GM23338 (cell line): ENCODE measurements at regions not wholly inside any gene's neighbourhood (a gene's known extent, or its start where the extent isn't known, plus 50 kb on each side); places are given as distances from the start of the nearest gene placed in this dataset.
A peak's percentile ranks its signal among the peaks of the same experiment; 100 is the strongest.

ENCODE experiments used
- ATAC-seq: fragments of 200-7000 bp; cut with Tn5 transposase; 3 replicates; pipeline ENCODE4 v1.9.1; 2020
- DNase-seq: peaks from one replicate; pipeline ENCODE4 v3.0.0-alpha.2; 2015; ENCODE audit warnings: low spot score
- H2AFZ ChIP-seq: fragments of 200-600 bp; sonication (generic); 2 replicates; pipeline ENCODE4 v1.8.0; 2016; ENCODE audit warnings: antibody characterized with exemption, mild to moderate bottlenecking, moderate library complexity
- H3F3A ChIP-seq: fragments of 200-600 bp; sonication (generic); replicated peaks from 2 replicates; pipeline ENCODE4 v1.8.0; 2017; ENCODE audit warnings: antibody characterized with exemption, mixed run types, low read depth
- H3K27ac ChIP-seq: fragments of 200-600 bp; sonication (generic); 2 replicates; pipeline ENCODE4 v1.6.1; 2016; ENCODE audit warnings: low read depth
- H3K27me3 ChIP-seq: fragments of 200-600 bp; sonication (generic); 2 replicates; pipeline ENCODE4 v1.8.0; 2016; ENCODE audit warnings: mild to moderate bottlenecking, mixed run types, moderate library complexity; ENCODE audit not compliant: insufficient read depth
- H3K36me3 ChIP-seq: fragments of 200-600 bp; sonication (generic); 2 replicates; pipeline ENCODE4 v1.8.0; 2016; ENCODE audit warnings: mild to moderate bottlenecking; ENCODE audit not compliant: insufficient read depth
- H3K4me1 ChIP-seq: fragments of 200-600 bp; sonication (generic); 2 replicates; pipeline ENCODE4 v1.8.0; 2016; ENCODE audit warnings: mild to moderate bottlenecking, moderate library complexity; ENCODE audit not compliant: insufficient read depth
- H3K4me2 ChIP-seq: fragments of 200-600 bp; sonication (generic); 2 replicates; pipeline ENCODE4 v1.7.1; 2017; ENCODE audit warnings: mixed run types
- H3K4me3 ChIP-seq: fragments of 200-600 bp; sonication (generic); 2 replicates; pipeline ENCODE4 v1.6.1; 2016; ENCODE audit warnings: mixed run types
- H3K79me2 ChIP-seq: fragments of 200-600 bp; sonication (generic); replicated peaks from 2 replicates; pipeline ENCODE4 v1.8.0; 2017; ENCODE audit warnings: mild to moderate bottlenecking; ENCODE audit not compliant: insufficient read depth
- H3K9me2 ChIP-seq: fragments of 200-600 bp; sonication (generic); 2 replicates; pipeline ENCODE4 v1.8.0; 2017; ENCODE audit not compliant: insufficient read depth
- H4K20me1 ChIP-seq: fragments of 200-600 bp; sonication (generic); replicated peaks from 2 replicates; pipeline ENCODE4 v1.8.0; 2017; ENCODE audit warnings: mild to moderate bottlenecking; ENCODE audit not compliant: insufficient read depth
- H3K27ac Mint-ChIP-seq: 2 replicates; pipeline ENCODE4 v1.8.0; 2020; ENCODE audit warnings: inconsistent platforms, mild to moderate bottlenecking, moderate library complexity, mixed read lengths
- H3K27me3 Mint-ChIP-seq: 3 replicates; pipeline ENCODE4 v1.8.0; 2022; ENCODE audit warnings: low read depth, mild to moderate bottlenecking, moderate library complexity, mixed read lengths, inconsistent platforms; ENCODE audit not compliant: insufficient read depth, poor library complexity
- H3K36me3 Mint-ChIP-seq: 3 replicates; pipeline ENCODE4 v1.8.0; 2021; ENCODE audit warnings: low read depth, mild to moderate bottlenecking, inconsistent platforms, moderate library complexity, mixed read lengths
- H3K4me1 Mint-ChIP-seq: 3 replicates; pipeline ENCODE4 v1.8.0; 2020; ENCODE audit warnings: mild to moderate bottlenecking, inconsistent platforms, mixed read lengths
- H3K4me3 Mint-ChIP-seq: 3 replicates; pipeline ENCODE4 v1.8.0; 2021; ENCODE audit warnings: moderate library complexity, mild to moderate bottlenecking, inconsistent platforms, mixed read lengths
- H3K9me3 Mint-ChIP-seq: 3 replicates; pipeline ENCODE4 v1.8.0; 2020; ENCODE audit warnings: moderate library complexity, mild to moderate bottlenecking, inconsistent platforms, mixed read lengths
- CREB1 ChIP-seq: fragments of 250-450 bp; sonication (Bioruptor Pico); IDR thresholded peaks from 2 replicates; pipeline ENCODE4 v1.5.0; 2020; ENCODE audit warnings: low read depth, mild to moderate bottlenecking, moderate library complexity
- EZH2 ChIP-seq: fragments of 200-600 bp; sonication (generic); IDR thresholded peaks from one replicate; pipeline ENCODE4 v1.8.0; 2017; ENCODE audit warnings: antibody characterized with exemption, mild to moderate bottlenecking, low read depth; ENCODE audit not compliant: unreplicated experiment
- JUNB ChIP-seq: IDR thresholded peaks from one replicate; pipeline ENCODE4 v1.6.1; 2016; ENCODE audit warnings: antibody characterized with exemption; ENCODE audit not compliant: unreplicated experiment
- TF ChIP-seq, protein P1 (sequence below): IDR thresholded peaks from one replicate; pipeline ENCODE4 v1.6.1; 2018; ENCODE audit warnings: antibody characterized with exemption; ENCODE audit not compliant: unreplicated experiment
- TF ChIP-seq, protein P2 (sequence below): IDR thresholded peaks from 2 replicates; pipeline ENCODE4 v1.6.1; 2016; ENCODE audit warnings: antibody characterized with exemption

DNA sequence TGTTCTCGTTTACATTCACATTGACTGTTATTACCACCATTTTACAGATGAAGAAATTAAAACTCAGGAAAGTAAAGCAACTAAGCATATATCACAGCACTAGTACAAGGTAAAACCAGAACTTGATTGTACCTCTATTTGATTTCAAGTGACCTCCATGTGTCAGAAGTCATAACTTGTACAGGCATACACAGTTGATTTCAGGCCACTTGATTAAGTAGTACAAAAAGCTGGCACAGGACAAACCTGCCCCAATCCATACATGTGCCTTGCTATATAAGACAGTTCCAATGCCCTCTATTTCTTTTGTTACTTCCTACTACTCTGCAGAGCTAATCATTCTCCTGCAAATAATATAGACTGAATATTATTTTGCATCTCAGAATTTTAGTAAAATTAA lies 58.8 kb upstream of the VGLL2 start (continued):
- TF ChIP-seq, protein P1, sequence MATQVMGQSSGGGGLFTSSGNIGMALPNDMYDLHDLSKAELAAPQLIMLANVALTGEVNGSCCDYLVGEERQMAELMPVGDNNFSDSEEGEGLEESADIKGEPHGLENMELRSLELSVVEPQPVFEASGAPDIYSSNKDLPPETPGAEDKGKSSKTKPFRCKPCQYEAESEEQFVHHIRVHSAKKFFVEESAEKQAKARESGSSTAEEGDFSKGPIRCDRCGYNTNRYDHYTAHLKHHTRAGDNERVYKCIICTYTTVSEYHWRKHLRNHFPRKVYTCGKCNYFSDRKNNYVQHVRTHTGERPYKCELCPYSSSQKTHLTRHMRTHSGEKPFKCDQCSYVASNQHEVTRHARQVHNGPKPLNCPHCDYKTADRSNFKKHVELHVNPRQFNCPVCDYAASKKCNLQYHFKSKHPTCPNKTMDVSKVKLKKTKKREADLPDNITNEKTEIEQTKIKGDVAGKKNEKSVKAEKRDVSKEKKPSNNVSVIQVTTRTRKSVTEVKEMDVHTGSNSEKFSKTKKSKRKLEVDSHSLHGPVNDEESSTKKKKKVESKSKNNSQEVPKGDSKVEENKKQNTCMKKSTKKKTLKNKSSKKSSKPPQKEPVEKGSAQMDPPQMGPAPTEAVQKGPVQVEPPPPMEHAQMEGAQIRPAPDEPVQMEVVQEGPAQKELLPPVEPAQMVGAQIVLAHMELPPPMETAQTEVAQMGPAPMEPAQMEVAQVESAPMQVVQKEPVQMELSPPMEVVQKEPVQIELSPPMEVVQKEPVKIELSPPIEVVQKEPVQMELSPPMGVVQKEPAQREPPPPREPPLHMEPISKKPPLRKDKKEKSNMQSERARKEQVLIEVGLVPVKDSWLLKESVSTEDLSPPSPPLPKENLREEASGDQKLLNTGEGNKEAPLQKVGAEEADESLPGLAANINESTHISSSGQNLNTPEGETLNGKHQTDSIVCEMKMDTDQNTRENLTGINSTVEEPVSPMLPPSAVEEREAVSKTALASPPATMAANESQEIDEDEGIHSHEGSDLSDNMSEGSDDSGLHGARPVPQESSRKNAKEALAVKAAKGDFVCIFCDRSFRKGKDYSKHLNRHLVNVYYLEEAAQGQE: no peak

DNA sequence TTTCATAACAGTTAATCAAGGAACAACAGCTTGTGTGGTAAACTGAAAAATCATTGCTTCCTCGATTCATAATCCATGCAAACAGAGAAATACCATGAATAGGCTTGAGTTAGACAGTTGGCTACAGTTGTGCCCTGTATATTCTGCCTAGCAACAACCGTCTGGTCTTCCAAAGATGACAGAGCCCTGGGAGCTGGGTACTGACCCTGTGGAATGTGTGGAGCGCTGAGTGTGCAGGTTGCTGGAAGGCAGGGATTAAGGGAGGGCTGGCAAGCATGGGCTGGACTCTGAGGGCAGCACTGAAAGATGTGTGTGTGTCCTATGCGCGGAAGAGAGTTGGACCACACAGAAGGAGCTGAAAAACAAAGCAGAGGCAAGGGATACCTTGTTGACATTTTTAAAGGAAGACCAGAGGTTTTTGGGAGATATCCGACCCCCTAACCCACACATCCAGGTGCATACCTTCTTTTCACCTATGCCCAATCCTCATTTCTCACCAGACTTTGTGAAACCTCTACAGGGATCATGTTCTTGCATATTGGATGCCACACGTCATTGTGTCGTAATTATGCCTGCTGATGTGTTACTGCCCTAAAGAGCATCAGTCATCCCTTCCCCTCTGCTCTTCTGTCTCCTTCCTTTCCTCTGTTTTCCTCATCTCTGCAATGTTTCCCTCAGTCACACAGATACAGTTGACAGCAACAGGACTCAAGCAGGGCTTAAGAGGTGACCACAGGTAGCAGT lies 58.2 kb upstream of the VGLL2 start:
- no peaks in the 10 kb centered on the region for H3F3A ChIP-seq
- no peak overlapping the region for H3K4me3 ChIP-seq
- ATAC-seq (peak; percentile 79), DNase-seq (peak; percentile 51)
- no peaks in the 10 kb centered on the region for H3K9me2 ChIP-seq
- H4K20me1 ChIP-seq: no peaks in the 10 kb centered on the region
- H3K79me2 ChIP-seq: no peaks in the 10 kb centered on the region
- no peaks in the 10 kb centered on the region for H3K36me3 ChIP-seq
- Mint-ChIP-seq H3K9me3 (no peaks in the 10 kb centered on the region), H3K36me3 (no peaks in the 10 kb centered on the region), H3K27me3 (peaks cover 4% of the 10 kb centered on the region), H3K27ac (0 out of 2 replicates have a peak overlapping the region, but pooled peaks have one; percentile 29), H3K4me3 (no peak overlapping the region), H3K4me1 (peaks cover 16% of the 10 kb centered on the region; the same call in 2 of the 3 replicates)
- TF ChIP-seq CREB1 (CRISPR knock-in tag): no peak
- TF ChIP-seq, protein P2, sequence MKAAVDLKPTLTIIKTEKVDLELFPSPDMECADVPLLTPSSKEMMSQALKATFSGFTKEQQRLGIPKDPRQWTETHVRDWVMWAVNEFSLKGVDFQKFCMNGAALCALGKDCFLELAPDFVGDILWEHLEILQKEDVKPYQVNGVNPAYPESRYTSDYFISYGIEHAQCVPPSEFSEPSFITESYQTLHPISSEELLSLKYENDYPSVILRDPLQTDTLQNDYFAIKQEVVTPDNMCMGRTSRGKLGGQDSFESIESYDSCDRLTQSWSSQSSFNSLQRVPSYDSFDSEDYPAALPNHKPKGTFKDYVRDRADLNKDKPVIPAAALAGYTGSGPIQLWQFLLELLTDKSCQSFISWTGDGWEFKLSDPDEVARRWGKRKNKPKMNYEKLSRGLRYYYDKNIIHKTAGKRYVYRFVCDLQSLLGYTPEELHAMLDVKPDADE: no peak
- no peak for TF ChIP-seq JUNB
- H3K27me3 ChIP-seq: no peaks in the 10 kb centered on the region
- H3K4me2 ChIP-seq: no peak overlapping the region
- H3K27ac ChIP-seq: no peak overlapping the region
- H3K4me1 ChIP-seq: 0 out of 2 replicates have a peak, but pooled peaks cover 3% of the 10 kb centered on the region
- no peak overlapping the region; the same call in 1 of the 2 replicates for H2AFZ ChIP-seq

DNA sequence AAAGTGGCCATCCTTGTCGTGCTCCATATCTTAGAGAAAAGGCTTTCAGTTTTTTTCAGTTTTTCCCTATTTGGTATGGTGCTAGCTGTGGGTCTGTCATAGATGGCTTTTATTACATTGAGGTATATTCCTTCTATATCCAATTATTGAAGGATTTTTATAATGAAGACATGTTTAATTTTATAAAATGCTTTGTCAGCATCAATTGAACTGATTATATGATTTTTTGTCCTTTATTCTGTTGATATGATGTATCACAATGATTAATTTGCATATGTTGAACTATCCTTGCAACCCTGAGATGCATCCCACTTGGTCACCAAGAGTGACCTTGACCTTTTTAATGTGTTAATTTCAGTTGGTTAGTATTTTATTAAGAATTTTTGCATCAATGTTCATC lies 55.1 kb upstream of the VGLL2 start:
- no peaks in the 10 kb centered on the region for H3K9me3 Mint-ChIP-seq
- Histone ChIP-seq H3K36me3 (no peaks in the 10 kb centered on the region), H2AFZ (no peak overlapping the region), H3K9me2 (no peaks in the 10 kb centered on the region), H3K27me3 (no peaks in the 10 kb centered on the region), H3F3A (no peaks in the 10 kb centered on the region), H3K79me2 (no peaks in the 10 kb centered on the region), H4K20me1 (no peaks in the 10 kb centered on the region), H3K27ac (no peak overlapping the region), H3K4me2 (no peak overlapping the region), H3K4me3 (no peak overlapping the region), H3K4me1 (0 out of 2 replicates have a peak, but pooled peaks cover 3% of the 10 kb centered on the region)
- no peak for ATAC-seq
- no peaks in the 10 kb centered on the region for H3K36me3 Mint-ChIP-seq
- peaks cover 9% of the 10 kb centered on the region; the same call in 2 of the 3 replicates for H3K4me1 Mint-ChIP-seq
- no peak for DNase-seq
- H3K27me3 Mint-ChIP-seq: peaks cover 4% of the 10 kb centered on the region
- H3K27ac Mint-ChIP-seq: no peak overlapping the region
- no peak overlapping the region for H3K4me3 Mint-ChIP-seq
- no peak for TF ChIP-seq JUNB
- TF ChIP-seq, protein P1: no peak
- no peak for TF ChIP-seq EZH2
